HUDEP-2 (cell line): ENCODE measurements at regions not wholly inside any gene's neighbourhood (a gene's known extent, or its start where the extent isn't known, plus 50 kb on each side); places are given as distances from the start of the nearest gene placed in this dataset.

Source experiments
- DNase-seq, 76 experiments: peaks; one replicate each; lab custom pipeline; 2025; ENCODE audit not compliant: unreplicated experiment in 76 of 76; lab: John Stamatoyannopoulos, UW

DNA sequence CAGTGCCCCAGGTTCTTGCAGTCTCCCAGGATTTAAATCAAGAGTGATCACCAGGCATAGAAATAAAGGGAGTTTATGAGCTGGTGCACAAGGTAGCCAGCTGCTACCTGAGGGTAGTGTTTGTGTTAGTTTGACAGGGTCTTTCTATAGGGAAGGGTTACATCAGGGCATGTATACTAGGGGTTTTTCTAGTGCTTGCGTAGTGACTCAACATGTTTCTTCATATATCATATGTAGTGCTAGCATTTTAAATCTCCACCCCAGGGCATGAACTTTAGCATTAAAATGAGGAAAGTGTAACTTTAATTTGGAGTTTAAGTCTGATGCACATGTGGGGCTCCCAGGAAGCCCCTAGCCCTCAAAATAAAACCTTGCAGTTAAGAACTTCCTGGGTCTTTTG is 86.5 kb upstream of the TNR start:
- DNase-seq = no peak

DNA sequence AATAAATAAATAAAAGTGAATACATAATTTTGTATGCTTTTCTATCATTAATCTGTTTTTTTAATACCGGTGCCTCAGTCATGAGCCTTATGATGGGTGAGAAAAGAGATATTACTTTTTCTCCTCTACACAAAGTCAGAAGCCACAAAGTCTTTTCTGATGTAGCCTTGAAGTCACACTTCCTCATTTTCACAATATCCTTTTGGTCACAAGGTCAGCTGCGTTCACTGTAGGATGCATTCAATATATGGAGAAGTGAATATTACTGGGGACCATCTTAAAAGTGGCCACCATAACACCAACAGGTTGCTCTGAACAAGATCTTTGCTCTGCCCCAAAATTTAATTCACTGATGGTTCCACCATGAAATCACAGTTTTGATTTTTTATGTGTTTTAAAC is 83.3 kb upstream of the TNR start:
- no peak for DNase-seq

DNA sequence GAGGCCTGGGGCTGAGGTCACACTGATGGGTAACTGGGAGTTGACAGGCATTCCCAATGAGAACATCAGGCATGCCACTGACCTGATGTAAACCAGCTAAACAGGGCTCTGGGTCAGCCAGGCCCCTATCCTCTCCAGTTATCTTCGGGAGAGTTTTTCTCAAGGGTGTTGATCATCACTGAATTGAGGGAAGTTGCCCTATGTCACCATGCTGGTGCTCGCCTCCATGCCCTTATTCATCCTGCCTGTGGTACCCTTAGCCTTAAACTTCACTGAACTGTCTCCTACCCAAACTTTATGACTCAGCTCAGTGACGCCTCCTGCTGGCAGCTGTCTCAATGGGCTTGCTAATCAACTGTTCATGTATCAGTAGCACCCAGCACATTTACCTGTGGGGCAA is 80.7 kb upstream of the TNR start:
- DNase-seq = peak in 44 of 76 experiments; percentile 2 to 71 (median 13)

DNA sequence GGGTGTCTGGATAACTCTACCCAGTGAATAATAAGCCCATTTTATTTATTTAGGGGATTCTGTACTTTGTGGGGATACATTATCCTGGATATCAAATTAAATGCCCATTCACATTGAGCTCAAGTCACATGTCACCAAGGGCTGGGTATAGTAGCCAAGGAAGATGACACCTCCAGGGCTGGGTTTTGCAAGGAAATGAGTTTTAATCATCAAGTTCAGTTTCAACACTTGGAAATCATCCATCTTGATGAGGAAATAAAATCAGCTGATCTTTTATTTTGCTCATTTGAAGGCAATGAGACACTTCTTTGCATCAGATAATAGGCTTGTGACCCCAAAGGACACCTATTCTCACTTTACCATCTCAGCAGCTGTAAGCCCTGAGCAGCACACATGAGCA is 80.0 kb upstream of the TNR start:
- no peak for DNase-seq

DNA sequence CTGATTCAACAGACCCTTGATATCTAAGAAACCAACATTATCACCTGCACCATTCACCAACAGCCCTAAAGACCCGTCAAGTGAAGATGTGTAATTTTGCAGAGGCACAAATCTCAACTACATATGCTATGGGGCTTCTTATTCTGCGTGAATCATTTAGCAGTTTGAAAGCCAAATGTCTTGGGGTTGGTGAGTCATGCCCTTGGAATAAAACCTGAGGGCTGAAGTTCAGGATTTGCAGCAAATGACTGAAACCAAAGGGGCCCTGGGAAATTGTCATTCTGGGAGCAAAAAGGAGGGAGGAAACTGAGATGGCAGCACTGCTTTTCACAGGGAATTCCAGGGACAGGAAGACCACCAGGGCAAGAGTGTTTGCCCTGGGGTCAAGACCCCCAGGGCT is 79.2 kb upstream of the TNR start:
- DNase-seq = no peak

DNA sequence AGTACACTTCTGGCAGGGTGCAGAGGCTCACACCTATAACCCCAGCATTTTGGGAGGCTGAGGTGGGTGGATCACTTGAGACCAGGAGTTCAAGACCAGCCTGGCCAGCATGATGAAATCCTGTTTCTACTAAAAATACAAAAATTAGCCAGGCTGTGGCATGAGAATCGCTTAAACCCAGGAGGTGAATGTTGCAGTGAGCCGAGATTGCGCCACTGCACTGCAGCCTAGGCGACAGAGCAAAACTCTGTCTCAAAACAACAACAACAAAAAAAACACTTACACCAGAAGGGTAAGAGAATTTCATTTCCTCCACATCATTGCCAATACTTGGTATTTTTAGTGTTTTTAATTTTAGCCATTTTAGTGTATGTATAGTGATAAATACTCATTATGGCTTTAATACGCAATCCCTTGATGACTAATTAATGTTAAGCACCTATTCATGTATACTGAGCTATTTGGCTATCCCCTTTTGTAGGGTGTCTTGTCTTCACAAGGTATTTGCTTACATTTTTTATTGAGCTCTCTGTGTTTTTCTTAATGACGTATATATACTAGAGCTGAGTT is 77.1 kb upstream of the TNR start:
- DNase-seq = no peak

DNA sequence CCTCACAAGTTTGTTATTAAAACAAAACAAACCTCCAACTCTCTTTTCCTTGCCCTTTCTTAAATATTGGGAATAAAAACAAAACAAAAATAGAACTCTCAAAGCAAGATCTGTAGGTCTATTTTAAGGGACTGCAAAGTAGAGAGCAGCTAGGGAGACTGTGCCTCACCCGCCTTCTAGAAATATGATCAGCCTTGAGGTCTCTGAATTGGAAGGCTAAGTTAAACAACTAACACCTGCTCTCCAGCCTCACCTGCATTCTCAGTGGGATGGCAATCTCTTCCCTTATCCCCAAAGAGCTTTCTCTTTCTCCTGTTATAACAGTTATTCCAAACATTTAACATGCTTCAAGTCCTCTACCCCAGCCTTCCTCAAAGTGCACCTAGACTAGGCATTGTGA is 75.5 kb upstream of the TNR start:
- no peak for DNase-seq

DNA sequence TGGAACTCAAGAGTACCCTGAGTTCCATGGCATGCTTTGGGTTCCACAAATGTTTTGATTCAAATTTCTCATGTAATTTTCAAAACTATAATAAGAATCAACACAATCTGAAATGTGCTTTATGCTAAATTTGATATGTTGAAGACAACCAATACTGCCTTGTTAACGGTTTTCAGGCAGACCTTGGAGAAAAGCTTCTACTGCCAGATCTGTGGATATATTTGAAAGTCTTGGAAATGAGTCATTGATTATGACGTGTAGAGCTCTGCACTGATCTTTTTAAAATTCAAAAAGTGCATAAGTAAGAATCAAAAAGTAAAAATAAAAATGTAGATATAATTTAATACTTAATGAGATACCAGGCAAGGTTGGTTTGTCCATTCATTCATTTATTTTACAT is 74.0 kb upstream of the TNR start:
- no peak for DNase-seq

DNA sequence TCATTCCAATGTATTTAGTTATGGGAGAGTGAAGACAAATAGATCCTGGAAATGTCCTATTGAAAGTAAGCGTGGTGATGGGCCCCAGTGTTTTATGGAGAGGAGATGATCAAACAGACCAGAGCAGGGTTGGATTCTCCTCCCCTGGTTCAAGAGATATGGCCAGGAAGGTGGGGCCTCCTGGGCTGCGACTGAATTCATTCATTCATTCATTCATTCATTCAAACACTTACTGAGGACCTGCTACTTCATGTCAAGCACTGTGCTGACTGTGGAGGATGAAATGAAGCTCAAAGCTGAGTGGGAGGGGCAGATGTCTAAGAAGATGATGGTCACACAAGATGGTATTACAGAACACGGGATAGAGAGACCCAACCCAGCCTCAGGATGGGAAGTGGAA is 71.5 kb upstream of the TNR start:
- no peak for DNase-seq

DNA sequence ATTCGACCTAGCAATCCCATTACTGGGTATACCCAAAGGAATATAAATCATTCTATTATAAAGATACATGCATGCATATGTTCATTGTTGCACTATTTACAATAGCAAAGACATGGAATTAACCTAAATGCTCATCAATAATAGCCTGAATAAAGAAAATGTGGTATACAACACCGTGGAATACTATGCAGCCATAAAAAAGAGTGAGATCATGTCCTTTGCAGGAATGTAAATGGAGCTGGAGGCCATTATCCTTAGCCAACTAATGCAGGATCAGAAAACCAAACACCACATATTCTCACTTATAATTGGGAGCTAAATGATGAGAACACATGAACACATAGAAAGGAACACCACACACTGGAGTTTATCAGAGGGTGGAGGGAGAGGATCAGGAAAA is 69.5 kb upstream of the TNR start:
- DNase-seq = no peak

DNA sequence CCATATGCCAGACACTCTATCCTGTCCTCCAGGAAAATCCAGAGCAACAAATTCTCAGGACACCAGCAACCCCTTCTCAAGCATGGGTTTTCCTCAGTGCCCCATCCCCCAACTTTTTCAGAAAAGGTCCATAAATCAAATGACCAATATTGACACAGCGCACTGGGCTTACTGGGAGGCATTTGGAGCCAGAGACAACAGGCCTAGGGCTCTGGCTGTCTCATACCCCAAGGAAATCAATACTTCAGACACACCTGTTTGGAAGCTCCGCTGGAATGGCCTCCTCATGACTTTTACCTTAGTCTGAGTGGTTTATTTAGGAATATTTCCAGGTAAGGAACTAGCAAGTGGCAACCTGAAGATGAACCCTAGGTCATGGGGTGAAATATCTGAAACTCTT is 66.9 kb upstream of the TNR start:
- no peak for DNase-seq

DNA sequence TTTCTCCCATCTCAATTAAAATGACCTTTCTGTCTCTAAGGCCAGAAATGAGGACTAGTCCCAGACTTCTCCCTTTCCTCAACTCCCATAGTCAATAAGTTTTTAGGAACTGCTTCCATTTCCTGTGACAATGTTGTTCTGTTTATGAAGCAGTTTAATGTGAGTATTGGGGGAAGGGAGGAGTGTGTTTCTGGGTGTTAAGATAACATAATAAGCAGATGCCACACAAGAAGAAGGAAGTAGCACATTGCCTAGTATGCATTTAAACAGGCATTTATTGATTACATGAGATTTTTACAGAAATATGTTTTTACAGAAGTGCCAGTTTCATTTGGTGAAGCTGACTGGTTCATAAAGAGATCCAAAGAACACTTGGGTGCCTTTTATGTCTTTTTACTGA is 65.6 kb upstream of the TNR start:
- DNase-seq = no peak

DNA sequence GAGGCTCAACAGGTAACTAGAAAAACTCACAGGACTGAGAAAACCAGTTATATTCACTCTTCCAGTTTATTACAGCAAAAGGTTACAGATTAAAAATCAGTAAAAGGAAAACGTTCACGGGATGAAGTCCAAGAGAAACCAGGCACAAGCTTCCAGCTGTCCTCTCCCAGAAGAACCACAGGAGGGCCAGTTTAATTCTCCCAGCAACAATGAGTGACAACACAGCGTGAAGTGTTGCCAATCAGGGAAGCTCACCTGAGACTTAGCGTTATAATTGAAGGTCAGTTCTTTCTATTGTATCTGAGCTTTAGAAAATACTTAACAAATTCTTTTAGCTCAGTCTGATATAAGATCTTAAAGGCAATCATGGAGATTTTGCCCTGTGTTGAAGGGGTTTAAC is 65.2 kb upstream of the TNR start:
- DNase-seq = no peak

DNA sequence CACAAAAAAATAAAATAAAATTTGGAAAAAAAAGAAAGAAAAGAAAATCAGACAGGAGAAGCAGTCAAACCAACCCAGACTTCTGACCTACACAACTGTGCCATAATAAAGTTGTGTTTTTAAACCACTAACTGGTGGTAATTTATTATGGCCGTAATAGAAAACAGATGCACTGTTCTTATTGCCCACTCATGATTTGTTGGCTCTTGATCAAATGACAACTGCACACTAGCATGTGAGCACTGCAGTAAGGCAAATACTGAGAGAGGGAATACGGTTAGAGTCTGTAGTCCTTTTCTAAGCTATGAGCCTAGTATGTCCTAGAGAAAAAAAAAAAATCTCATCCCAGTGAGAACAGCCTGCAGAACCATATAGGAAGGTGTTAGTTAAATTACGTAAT is 61.2 kb upstream of the TNR start:
- no peak for DNase-seq

DNA sequence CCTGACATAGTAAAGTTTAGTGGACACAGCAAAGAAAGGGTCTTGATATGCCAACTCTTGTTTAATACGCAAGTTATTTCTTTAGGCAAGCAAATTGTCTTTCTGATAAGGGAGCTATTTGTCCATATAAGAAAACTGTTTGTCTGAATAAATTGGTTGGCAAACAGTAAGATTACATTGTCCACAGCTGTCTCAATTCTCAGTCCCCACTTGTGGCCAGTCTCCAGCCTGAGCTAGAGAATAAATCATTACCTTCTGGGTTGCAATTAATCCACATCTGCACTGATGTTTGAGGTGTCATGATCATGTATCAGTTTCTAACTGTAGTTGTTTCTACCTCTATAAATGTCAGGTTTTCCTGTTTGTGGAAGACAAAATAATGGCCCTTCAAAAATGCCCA is 60.0 kb upstream of the TNR start:
- no peak for DNase-seq

DNA sequence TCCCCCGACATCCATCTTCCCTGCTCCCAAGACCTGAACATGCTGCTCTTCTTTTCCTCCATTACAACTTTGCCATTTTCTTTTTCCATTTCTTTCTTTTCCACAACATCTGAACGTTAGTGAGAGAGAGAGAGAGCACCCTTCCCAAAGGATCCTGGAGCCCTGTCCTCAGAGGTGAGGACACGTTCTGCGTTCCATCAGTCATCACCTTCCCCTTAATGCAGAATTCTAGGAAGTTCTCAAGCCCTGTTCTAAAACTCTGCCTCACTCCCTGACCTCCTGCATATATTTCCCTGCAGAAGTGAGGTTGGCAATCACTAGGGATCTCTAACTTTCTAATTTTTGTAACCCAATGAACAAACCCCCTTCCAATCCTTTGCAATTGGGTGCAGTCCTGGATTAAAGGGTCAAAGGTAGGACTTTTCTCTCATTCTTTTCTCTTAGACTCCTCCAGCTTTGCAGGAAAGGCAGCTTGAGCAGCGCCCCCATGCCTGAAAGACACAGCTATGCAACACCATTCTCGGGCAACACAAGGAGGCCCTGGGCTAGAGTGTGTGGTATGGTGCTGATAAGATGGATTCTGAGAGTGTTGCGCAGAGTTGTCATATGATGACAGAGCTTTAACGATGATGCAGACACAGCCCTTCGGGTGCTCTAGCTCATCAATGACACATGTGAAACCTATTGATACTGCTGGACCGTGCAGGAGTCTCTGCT is 59.2 kb upstream of the TNR start:
- peak in 8 of 76 experiments; percentile 3 to 38 (median 21) for DNase-seq

DNA sequence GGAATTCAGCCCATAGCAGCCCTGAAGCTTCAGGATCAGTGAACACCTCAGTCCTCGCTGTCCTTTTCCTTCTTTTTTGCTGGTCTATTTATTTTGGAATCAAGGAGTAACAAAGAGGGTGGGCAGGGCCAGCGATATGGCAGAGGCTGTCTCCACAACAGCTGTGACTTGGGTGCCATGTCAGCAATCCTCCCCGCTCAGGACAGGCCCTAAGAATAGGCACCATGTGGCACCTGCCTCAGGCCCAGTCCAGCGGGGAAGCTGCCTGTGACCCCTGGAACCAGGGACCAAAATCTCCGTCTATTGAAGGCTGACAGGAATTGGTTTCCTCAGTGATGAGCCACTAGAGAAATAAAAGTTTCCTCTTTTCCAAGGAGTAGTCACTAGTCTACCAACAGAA is 58.6 kb upstream of the TNR start:
- no peak for DNase-seq

DNA sequence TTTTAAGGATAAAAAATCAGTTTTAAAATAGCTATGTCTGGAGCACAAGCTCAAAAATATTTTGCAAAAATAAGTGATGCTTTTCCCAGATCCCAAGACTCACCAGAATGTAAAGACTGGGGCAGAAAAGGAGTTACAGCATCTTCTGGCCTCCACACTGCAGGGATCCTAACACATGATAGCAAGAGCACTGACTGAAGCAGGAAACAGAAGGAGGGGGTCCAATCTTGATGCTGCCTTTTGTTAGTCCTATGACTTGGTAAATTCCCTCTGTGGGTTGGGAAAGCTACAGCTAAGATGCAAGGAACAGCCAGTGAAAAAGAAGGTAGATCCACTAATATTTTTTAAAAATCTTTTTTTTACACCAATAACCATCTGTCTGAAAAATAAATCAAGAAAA is 54.2 kb upstream of the TNR start:
- no peak for DNase-seq

DNA sequence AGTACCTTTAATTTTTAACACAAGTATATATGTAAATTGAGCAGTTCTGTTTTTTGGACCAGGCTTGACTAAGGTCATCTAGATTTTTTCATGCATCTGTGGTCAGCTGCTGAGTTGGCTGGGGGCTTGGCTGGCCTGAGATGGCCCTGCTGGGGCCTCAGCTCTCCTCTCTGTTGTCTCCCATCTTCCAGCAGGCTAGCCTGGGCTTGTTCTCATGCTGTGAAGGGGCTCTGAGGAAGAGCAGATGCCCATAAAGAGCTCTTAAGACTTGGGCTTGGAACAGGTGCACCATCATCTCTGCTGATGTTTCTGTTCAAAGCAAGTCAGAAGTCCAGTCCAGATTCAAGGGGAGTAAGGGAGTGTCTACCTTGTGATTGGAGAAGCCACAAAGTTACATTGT is 51.2 kb upstream of the TNR start:
- no peak for DNase-seq

DNA sequence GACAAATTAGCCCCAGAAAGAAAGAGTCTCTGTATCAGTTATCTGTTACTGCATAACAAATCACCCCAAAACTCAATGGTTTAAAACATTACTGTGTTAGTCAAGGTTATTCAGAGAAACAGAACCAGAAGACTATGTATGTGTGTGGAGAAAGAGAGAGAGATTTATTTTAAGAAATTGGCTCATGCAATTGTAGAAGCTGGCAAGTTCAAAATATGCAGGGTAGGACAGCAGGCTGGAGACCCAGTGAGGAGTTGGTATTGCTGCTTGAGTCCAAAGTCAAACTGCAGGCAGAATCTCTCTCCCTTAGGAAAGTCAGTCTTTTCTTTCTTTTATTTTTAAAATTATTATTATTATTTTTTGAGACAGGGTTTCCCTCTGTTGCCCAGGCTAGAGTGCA is 50.2 kb upstream of the TNR start:
- no peak for DNase-seq
